Cardiac muscle cell (in vitro differentiated cells and primary cell): ENCODE measurements at regions not wholly inside any gene's neighbourhood (a gene's known extent, or its start where the extent isn't known, plus 50 kb on each side); places are given as distances from the start of the nearest gene placed in this dataset.
"Not testable (repeated sequence)": the region's sequence is repeated elsewhere in the genome, so short reads cannot be mapped to it uniquely, and the experiment has no call there.

Experiments used
- DNase-seq, 2 donors: peaks; one replicate each; pipeline versions ENCODE4 v3.0.0 to v3.0.0-alpha.2; 2010 to 2017; ENCODE audit warnings: low read depth in 1 of 2, low spot score in 1 of 2
- H3K27ac ChIP-seq: fragments of 200-600 bp; sonication (generic); 2 replicates; pipeline ENCODE4 v1.5.1; 2016
- H3K27me3 ChIP-seq: fragments of 200-600 bp; sonication (generic); 2 replicates; pipeline ENCODE4 v1.6.0; 2016; ENCODE audit warnings: control low read depth
- H3K36me3 ChIP-seq: fragments of 200-600 bp; sonication (generic); 2 replicates; pipeline ENCODE4 v1.5.1; 2016; ENCODE audit warnings: control low read depth
- H3K4me1 ChIP-seq: fragments of 200-600 bp; sonication (generic); 2 replicates; pipeline ENCODE4 v1.8.1; 2017; ENCODE audit warnings: low read depth, mild to moderate bottlenecking, mixed run types
- H3K4me3 ChIP-seq: fragments of 200-600 bp; sonication (generic); 2 replicates; pipeline ENCODE4 v1.5.1; 2016; ENCODE audit warnings: mild to moderate bottlenecking
- H3K9me3 ChIP-seq: fragments of 200-600 bp; sonication (generic); 2 replicates; pipeline ENCODE4 v1.5.1; 2017; ENCODE audit warnings: low read depth, mild to moderate bottlenecking, control low read depth
- TF ChIP-seq, protein P1 (sequence below): IDR thresholded peaks from 2 replicates; pipeline ENCODE4 v1.5.1; 2012; ENCODE audit warnings: low read depth, mild to moderate bottlenecking, low read length

DNA sequence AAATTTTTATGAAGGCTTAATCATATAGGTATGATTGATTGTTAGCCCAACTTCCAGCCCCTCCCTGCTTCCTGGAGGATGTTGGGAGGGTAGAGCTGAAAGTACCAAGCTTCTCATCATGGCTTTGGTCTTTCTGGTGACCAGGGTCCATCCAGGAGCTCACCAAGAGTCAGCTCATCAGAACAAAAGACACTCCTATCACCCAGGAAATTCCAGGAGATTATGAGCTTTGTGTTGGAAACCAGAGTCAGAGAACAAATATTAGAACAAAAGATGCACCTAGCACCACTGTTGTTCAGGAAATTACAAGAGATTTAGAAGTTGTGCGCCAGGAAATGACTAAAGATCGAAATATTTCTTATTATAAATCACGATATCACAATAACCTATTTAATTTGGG lies 119.9 kb upstream of the THUMPD2 start:
- Histone ChIP-seq H3K27ac (no peak overlapping the region), H3K4me3 (no peak overlapping the region), H3K36me3 (no peaks in the 10 kb centered on the region), H3K27me3 (no peaks in the 10 kb centered on the region), H3K4me1 (no peaks in the 10 kb centered on the region), H3K9me3 (no peaks in the 10 kb centered on the region)
- TF ChIP-seq, protein P1, sequence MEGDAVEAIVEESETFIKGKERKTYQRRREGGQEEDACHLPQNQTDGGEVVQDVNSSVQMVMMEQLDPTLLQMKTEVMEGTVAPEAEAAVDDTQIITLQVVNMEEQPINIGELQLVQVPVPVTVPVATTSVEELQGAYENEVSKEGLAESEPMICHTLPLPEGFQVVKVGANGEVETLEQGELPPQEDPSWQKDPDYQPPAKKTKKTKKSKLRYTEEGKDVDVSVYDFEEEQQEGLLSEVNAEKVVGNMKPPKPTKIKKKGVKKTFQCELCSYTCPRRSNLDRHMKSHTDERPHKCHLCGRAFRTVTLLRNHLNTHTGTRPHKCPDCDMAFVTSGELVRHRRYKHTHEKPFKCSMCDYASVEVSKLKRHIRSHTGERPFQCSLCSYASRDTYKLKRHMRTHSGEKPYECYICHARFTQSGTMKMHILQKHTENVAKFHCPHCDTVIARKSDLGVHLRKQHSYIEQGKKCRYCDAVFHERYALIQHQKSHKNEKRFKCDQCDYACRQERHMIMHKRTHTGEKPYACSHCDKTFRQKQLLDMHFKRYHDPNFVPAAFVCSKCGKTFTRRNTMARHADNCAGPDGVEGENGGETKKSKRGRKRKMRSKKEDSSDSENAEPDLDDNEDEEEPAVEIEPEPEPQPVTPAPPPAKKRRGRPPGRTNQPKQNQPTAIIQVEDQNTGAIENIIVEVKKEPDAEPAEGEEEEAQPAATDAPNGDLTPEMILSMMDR, result no peak
- DNase-seq, result no peak

DNA sequence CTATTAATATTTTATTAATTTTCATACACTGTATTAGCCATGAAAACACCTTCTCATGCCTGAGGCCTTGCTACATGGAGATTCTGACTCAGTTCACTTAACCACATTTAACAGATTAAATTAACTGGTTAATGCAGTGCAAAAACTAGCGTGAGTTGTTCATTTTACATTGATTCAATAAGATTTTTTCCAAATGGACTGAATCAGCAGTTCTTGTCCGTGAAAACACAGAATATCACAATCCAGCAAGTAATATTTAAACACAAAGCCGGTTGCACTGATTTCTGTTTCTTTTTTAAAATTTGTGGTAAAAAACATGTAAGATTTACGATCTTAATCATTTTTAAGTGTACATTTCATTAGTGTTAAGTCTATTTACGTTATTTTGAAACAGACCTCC lies 118.2 kb upstream of the THUMPD2 start:
- H3K9me3 ChIP-seq, result no peaks in the 10 kb centered on the region
- no peak overlapping the region for H3K27ac ChIP-seq
- no peak for DNase-seq
- H3K4me1 ChIP-seq, result no peaks in the 10 kb centered on the region
- no peaks in the 10 kb centered on the region for H3K27me3 ChIP-seq
- TF ChIP-seq, protein P1, result no peak
- H3K36me3 ChIP-seq, result no peaks in the 10 kb centered on the region
- no peak overlapping the region for H3K4me3 ChIP-seq

DNA sequence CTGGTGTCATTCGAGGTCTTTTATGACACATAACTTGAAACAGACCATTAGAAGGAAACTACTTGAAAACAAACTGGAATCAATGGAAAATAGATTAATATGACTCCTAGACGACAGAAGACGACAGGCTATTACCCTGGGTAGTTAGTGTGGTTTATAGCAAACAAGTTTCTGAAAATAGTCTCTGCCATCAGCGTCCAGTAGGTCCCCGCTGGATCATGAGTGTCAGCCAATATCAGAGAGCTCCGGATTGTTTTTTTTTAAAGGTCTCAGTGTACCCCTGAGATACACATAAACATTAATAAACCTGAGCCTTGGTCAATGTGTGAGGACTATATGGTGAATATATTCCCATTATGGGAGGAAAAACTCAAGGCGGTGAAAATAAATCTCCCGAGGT lies 115.0 kb upstream of the THUMPD2 start:
- Histone ChIP-seq H3K4me1 (no peaks in the 10 kb centered on the region), H3K36me3 (no peaks in the 10 kb centered on the region), H3K27ac (no peak overlapping the region), H3K9me3 (no peaks in the 10 kb centered on the region), H3K27me3 (no peaks in the 10 kb centered on the region), H3K4me3 (no peak overlapping the region)
- DNase-seq, result no peak
- TF ChIP-seq, protein P1, result no peak

DNA sequence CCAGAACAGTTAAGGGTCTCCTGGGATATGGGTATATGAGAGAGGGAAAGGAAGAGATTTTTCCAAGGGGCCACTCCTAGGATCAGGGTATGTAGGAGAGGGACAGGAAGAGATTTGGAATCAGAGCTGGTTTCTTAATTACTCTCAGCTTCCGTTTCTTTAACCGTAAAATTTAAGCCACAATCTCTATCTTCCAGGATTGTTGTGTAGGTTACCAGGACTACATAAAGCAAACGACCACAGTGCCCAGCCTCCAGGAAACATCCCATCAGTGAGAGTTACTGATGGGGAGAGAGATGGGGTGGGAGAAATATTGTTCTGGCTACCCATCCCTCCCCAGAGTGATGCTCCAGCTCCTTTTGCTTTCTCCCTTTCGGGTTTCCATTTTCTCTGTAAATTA lies 114.6 kb upstream of the THUMPD2 start:
- no peak overlapping the region for H3K27ac ChIP-seq
- TF ChIP-seq, protein P1, result no peak
- H3K27me3 ChIP-seq, result no peaks in the 10 kb centered on the region
- no peaks in the 10 kb centered on the region for H3K36me3 ChIP-seq
- no peaks in the 10 kb centered on the region for H3K9me3 ChIP-seq
- H3K4me3 ChIP-seq, result no peak overlapping the region
- DNase-seq, result no peak
- H3K4me1 ChIP-seq, result no peaks in the 10 kb centered on the region

DNA sequence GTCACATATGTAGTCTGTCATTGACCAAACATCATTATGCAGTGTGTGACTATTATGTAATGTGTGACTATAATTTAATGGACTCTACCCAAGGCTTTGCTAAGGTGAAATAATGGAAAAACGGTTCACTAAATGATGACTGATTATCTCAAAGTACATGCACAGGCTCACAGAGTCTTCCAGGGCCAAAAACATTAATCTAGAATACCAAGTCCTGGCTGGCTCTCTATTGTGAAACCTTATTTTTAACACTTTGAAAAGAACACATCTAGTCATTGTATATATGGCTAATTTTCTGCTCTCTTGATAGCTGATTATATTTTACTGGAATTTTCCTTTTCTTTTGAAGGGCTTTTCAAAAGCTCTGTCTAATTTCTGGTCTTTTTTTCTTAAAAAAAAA lies 102.9 kb upstream of the THUMPD2 start:
- Histone ChIP-seq H3K27me3 (no peaks in the 10 kb centered on the region), H3K9me3 (no peaks in the 10 kb centered on the region), H3K27ac (no peak overlapping the region), H3K36me3 (no peaks in the 10 kb centered on the region), H3K4me3 (no peak overlapping the region), H3K4me1 (no peaks in the 10 kb centered on the region)
- no peak for DNase-seq
- TF ChIP-seq, protein P1, result no peak

DNA sequence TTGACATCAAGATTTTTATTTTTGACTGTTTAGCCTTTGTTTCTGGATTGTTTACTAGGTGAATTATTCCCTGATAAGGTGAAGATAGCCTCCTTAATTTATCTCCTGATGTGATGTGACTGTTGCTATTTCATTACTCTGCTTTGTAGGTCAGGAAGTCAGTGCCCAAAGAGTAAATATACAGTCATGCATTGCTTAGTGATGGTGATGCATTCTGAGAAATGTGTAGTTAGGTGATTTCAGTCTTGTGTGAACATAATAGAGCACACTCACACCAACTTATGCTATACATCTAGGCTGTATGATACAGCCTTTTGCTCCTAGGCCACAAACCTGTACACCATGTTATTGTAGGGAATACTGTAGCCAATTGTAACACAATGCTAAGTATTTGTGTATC lies 102.4 kb upstream of the THUMPD2 start:
- no peaks in the 10 kb centered on the region for H3K27me3 ChIP-seq
- no peak for DNase-seq
- H3K27ac ChIP-seq, result no peak overlapping the region
- no peaks in the 10 kb centered on the region for H3K4me1 ChIP-seq
- H3K36me3 ChIP-seq, result no peaks in the 10 kb centered on the region
- H3K9me3 ChIP-seq, result no peaks in the 10 kb centered on the region
- TF ChIP-seq, protein P1, result no peak
- H3K4me3 ChIP-seq, result no peak overlapping the region

DNA sequence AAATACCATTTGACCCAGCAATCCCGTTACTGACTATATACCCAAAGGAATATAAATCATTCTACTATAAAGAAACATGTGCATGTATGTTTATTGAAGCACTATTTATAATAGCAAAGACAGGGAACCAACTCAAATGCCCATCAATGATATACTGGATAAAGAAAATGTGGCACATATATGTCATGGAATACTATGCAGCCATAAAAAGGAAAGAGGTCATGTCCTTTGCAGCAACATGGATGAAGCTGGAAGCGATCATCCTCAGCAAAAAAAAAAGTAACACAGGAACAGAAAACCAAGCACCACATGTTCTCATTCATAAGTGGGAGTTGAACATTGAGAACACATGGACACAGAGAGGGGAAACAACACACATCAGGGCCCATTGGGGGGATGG lies 99.9 kb upstream of the THUMPD2 start:
- H3K27me3 ChIP-seq, H3K4me1 ChIP-seq, DNase-seq, H3K4me3 ChIP-seq, H3K36me3 ChIP-seq, H3K27ac ChIP-seq, H3K9me3 ChIP-seq: not testable (repeated sequence)
